Occipital lobe (tissue), 1 donor: ENCODE measurements at regions not wholly inside any gene's neighbourhood (a gene's known extent, or its start where the extent isn't known, plus 50 kb on each side); places are given as distances from the start of the nearest gene placed in this dataset.
"Not testable (repeated sequence)": the region's sequence is repeated elsewhere in the genome, so short reads cannot be mapped to it uniquely, and the experiment has no call there.

Experiments
- DNase-seq: peaks from one replicate; lab custom pipeline; 2025; lab: John Stamatoyannopoulos, UW

- DNase-seq: no peak
Observed at GRCh38 chr3:69490235-69490634, 104.3 kb upstream of the FRMD4B start.

GRCh38 chr3:69488026-69488425 lies 102.1 kb upstream of the FRMD4B start:
- no peak for DNase-seq

DNA sequence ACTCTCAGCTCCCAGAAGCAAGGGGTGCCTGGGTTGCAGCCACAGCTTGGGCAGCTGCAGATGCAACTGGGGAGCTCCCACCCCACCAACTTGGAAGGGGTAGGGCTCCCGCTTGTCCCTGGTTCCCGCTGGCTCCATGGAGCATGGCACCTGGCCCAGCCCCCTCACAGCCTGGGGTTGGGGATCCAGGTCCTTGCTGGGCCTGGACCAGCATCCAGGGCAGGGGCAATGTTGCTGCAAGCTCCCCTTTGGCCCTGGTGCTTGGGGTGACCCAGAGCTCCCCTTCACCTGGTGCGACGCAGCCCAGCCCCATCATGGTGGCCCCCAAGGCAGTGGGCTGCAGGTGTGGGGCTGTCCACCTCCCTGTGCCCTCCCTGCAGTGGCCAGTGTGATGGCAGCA lies 99.6 kb upstream of the FRMD4B start:
- no peak for DNase-seq

GRCh38 chr3:69484507-69485393 lies 98.9 kb upstream of the FRMD4B start:
- DNase-seq: no peak

DNA sequence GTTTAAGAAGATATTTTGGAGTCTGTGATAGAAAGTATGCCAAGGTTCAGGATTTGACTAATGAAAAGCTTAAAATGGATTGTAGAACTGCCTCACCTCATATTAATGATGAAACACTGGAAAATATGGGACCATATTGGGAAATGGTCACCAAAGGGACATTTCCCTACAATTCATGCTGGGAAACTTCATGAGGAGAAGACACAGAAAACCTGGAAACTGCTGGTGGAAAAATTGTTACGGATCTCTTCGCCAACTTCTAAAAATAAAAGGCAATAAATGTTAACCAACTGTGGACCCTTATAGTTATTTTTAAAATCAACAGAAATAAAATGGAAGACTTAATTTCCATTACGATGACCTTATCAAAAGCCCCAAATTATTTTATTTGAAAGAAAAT lies 97.6 kb upstream of the FRMD4B start:
- DNase-seq: no peak

- DNase-seq: not testable (repeated sequence)
Observed at GRCh38 chr3:69480986-69481385, 95.1 kb upstream of the FRMD4B start.

- DNase-seq: no peak
Observed at GRCh38 chr3:69474186-69474585, 88.3 kb upstream of the FRMD4B start.

DNA sequence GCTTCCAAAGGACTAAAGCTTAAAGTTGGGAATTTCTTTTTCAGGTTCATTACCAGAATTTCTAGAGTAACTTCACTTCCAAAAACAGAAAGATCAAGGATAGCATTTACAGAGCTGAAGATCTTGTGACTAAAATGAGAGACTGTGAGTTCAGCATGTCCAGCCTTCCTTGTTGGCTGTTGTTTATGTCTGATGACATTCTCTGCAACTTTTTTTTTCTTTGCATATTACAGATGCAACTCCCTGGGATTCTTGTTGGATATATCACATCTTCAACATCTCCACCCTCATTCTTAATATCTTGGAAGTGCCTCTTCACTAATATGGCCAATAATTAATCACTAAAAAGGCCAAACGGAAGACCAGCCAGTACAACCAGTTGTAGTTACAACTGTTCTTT lies 86.2 kb upstream of the FRMD4B start:
- no peak for DNase-seq

DNA sequence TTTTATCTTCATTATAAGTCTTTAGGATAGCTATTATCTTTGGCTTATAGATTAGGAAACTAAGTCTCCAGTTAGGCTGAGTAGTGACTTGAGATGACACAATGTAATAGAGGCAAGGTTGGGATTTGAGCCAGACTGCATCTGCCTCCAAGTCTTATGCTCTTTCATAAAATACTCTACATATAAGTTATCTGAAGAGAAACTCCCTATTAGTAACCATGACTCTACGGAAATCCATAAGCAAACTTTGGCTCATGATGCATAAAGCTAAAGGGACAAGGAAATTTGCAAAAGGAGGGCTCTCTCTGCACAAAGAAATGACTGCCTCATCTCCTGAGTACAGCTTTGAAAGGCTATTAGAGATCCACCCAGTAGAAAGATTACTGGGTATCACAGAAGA lies 77.6 kb upstream of the FRMD4B start:
- DNase-seq: no peak

DNA sequence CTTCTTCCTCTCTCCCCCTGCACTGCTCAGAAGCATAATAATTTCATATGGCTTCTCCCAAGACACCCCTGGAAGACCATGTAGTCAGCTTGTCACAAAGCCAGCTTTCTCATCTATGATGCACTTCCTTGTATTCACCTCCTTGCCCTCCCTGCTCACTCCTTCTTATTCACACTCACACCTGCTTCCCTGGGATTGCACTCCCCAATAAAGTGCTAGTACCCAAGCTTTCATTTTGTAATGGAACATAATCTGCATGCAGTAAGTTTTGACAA lies 76.9 kb upstream of the FRMD4B start:
- no peak for DNase-seq

GRCh38 chr3:69462022-69462825 lies 76.3 kb upstream of the FRMD4B start:
- no peak for DNase-seq

GRCh38 chr3:69460034-69460433 lies 74.1 kb upstream of the FRMD4B start:
- no peak for DNase-seq

DNA sequence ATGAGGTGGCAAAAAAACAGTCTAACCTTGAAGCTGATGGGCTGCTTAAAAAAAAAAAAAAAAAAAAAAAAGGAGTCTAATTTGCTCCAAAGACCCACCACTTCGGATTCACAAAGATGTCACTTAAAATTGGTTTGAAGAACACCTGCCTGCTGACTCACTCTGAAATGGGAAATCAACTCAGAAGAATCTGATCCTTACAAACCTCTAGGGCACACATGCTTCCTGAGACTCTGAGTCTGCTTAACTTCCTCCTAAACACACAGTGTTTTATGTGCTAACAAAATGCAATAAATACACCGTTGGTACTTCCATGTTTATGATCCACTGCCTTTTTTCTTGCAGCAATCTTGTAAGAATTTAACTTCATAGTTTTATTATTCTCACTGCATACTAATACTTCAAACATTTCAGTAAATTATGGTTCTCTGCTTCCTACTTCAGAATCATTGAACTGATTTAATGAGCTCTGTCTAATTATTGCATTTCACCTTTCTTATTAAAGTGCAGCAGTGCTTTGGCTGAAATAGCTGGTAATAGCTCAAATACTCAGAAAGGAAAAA lies 73.0 kb upstream of the FRMD4B start:
- no peak for DNase-seq

DNA sequence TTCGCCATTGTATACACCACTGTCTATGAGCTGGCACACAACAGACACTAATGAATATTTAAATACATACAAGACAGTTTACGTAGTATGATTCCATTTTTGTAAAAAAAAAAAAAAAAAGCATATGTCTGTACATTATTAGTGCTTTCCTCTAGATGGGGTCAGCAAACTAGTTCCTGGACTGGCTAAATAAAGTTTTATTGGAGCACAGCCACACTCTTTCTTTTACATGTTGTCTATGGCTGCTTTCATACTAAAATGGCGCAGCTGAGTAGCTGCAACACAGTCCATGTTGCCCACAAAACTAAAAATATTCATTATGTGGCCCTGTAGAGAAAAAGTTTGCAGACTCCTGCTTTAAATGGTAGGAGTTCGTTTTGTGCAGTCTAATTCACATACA lies 70.7 kb upstream of the FRMD4B start:
- no peak for DNase-seq

DNA sequence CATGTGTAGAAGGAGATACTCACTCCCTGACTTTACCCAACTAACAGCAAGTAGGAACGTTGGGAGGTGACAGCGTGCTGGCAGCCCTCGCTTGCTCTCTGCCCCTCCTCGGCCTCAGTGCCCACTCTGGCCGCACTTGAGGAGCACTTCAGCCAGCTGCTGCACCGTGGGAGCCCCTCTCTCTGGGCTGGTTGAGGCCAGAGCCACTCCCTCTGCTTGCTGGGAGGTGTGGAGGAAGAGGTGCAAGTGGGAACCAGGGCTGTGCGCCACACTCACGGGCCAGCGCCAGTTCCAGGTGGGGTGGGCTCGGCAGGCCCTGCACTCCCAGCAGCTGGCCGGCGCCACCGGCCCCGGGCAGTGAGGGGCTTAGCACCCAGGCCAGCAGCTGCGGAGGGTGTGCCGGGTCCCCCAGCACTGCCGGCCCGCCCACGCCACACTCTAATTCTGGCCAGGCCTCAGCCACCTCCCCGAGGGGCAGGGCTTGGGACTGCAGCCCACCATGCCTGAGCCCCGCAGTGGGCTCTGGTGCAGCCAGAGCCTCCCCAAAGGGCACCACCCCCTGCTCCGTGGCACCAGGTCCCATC lies 68.4 kb upstream of the FRMD4B start:
- no peak for DNase-seq

- DNase-seq: no peak
Observed at GRCh38 chr3:69452295-69452694, 66.4 kb upstream of the FRMD4B start.

DNA sequence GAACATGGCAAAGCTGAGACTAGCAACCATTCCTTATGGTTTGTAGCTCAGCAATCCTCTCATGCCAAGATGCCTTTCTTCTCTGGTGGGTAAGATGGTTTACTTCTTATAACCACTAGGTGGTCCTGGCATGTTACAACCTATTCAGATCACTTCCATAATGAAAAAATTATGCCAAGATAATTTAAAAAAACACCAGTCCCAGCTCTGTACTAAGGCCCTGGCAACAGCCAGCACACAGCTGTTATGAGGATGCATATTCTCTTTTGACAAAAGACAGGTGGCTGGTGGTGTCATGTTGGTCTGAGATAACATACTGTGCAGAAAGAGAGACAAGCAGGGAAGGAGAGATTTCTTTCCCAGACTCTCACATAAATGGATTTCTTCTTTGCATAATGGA lies 65.7 kb upstream of the FRMD4B start:
- no peak for DNase-seq

DNA sequence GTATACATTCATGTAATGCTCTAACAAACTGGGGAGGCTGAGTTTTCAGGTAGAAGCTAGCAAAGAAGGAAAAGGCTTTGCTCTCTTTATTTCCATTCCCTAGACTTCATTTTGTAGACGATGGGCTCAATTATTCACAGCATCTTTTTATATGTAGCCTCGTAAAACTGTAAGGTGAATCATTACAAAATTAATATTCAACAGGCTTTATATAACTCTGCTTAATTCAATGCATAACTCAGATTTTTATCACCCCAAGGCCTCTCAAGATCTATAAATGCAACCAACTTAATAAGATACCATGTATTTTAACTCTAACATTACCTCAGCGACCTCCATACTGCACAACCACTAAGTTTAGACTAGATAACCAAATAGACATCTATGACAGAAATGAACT lies 63.0 kb upstream of the FRMD4B start:
- DNase-seq: no peak

- no peak for DNase-seq
Observed at GRCh38 chr3:69446402-69447072, 60.6 kb upstream of the FRMD4B start.

GRCh38 chr3:69445498-69445897 lies 59.6 kb upstream of the FRMD4B start:
- DNase-seq: no peak

GRCh38 chr3:69445024-69445423 lies 59.1 kb upstream of the FRMD4B start:
- DNase-seq: no peak

- DNase-seq: no peak
Observed at GRCh38 chr3:69443457-69443920, 57.6 kb upstream of the FRMD4B start.
